ENCODE measurements at regions not wholly inside any gene's neighbourhood (a gene's known extent, or its start where the extent isn't known, plus 50 kb on each side); places are given as distances from the start of the nearest gene placed in this dataset.

DNA sequence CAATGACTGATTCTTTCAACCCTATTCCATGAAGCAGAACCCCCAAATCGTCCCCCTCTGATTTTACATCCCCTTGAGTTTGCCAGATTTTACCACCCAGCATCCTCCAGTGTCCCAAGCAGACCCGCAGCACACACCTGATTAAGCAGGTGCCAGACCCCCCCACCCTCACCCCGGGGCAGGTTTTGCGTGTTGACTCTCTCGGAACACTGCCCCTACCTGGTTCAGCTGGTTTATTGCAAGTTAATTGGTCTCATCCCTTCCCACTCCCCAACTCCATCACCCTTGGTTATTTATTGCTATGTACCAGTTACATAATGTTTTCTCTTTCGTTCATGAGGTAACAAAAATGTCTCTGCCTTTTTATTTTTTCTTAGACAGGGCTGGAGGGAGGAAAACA, 258.4 kb downstream of the BCOR start:
- DNase-seq: no peak
- no peak overlapping the region for H3K4me3 ChIP-seq
- H3K36me3 ChIP-seq: no peaks in the 10 kb centered on the region
- intact Hi-C loops (cut with DNase I): no loop called here
- no peak for TF ChIP-seq POLR2A (IDR thresholded peaks at IDR 0.05)
- no peak for TF ChIP-seq CTCF (IDR thresholded peaks at IDR 0.05)
- H3K4me1 ChIP-seq: no peaks in the 10 kb centered on the region
- no peak overlapping the region for H3K27ac ChIP-seq
- 54 to 100% methylated on average over 1 to 6 of the region's 6 CpGs for WGBS, 2 donors
- H3K27me3 ChIP-seq: no peaks in the 10 kb centered on the region
- no peaks in the 10 kb centered on the region for H3K9me3 ChIP-seq

DNA sequence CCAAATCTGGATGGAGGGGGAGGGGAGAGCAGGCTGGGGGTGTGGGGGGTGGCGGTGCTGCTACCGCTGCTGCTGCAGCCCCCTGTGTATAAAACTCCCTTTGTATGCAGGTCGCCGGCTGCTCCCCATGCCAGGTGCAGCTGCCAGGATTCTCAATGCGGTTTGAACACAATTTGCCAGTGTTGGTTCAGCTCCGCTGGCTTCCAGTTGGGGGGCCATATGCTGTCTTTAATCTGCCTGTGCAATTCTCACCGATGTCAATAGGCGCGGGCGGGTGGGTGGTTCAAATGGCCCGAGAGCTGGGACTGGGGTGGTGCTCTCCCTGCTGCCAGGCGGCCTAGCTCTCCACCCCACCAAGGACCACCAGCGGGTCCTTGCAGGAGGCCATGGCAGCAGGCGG, 257.6 kb downstream of the BCOR start:
- no peak overlapping the region for H3K27ac ChIP-seq
- TF ChIP-seq CTCF (IDR thresholded peaks at IDR 0.05) (no peak), POLR2A (IDR thresholded peaks at IDR 0.05) (no peak)
- no peak overlapping the region for H3K4me3 ChIP-seq
- DNase-seq: no peak
- intact Hi-C loops (cut with DNase I): no loop called here
- 40% methylated on average over 2 of the region's 14 CpGs; no CpG with 5 or more reads in 1 of the 2 donors for WGBS, 2 donors
- no peaks in the 10 kb centered on the region for H3K9me3 ChIP-seq
- no peaks in the 10 kb centered on the region for H3K4me1 ChIP-seq
- H3K27me3 ChIP-seq: no peaks in the 10 kb centered on the region
- no peaks in the 10 kb centered on the region for H3K36me3 ChIP-seq

- 41 to 79% methylated on average over 5 to 16 of the region's 20 CpGs for WGBS, 2 donors
- DNase-seq: no peak
- Histone ChIP-seq H3K4me1 (no peaks in the 10 kb centered on the region), H3K4me3 (no peak overlapping the region), H3K27ac (no peak overlapping the region), H3K27me3 (no peaks in the 10 kb centered on the region), H3K36me3 (no peaks in the 10 kb centered on the region), H3K9me3 (no peaks in the 10 kb centered on the region)
- TF ChIP-seq POLR2A (IDR thresholded peaks at IDR 0.05) (no peak), CTCF (IDR thresholded peaks at IDR 0.05) (no peak)
- intact Hi-C loops (cut with DNase I): no loop called here
These were observed 257.1 kb downstream of the BCOR start for GRCh38 chrX:39840581-39841093.

- intact Hi-C loops (cut with DNase I): no loop called here
- TF ChIP-seq POLR2A (IDR thresholded peaks at IDR 0.05) (no peak), CTCF (IDR thresholded peaks at IDR 0.05) (no peak)
- no peaks in the 10 kb centered on the region for H3K27me3 ChIP-seq
- no peak overlapping the region for H3K27ac ChIP-seq
- H3K36me3 ChIP-seq: no peaks in the 10 kb centered on the region
- 78 to 89% methylated on average over 2 to 4 of the region's 6 CpGs for WGBS, 2 donors
- H3K4me1 ChIP-seq: no peaks in the 10 kb centered on the region
- no peaks in the 10 kb centered on the region for H3K9me3 ChIP-seq
- no peak for DNase-seq
- no peak overlapping the region for H3K4me3 ChIP-seq
These were observed 256.2 kb downstream of the BCOR start for GRCh38 chrX:39841604-39842003.

GRCh38 chrX:39842281-39842973, 255.3 kb downstream of the BCOR start:
- intact Hi-C loops (cut with DNase I): no loop called here
- H3K36me3 ChIP-seq: no peaks in the 10 kb centered on the region
- H3K9me3 ChIP-seq: no peaks in the 10 kb centered on the region
- H3K4me3 ChIP-seq: no peak overlapping the region
- H3K27ac ChIP-seq: no peak overlapping the region
- WGBS, 2 donors: 80 to 83% methylated on average over 7 to 10 of the region's 10 CpGs
- no peak for DNase-seq
- TF ChIP-seq POLR2A (IDR thresholded peaks at IDR 0.05): no peak
- no peaks in the 10 kb centered on the region for H3K4me1 ChIP-seq
- H3K27me3 ChIP-seq: no peaks in the 10 kb centered on the region
